Rectal smooth muscle tissue (tissue), 1 donor: ENCODE measurements at regions not wholly inside any gene's neighbourhood (a gene's known extent, or its start where the extent isn't known, plus 50 kb on each side); places are given as distances from the start of the nearest gene placed in this dataset.

Source experiments
- H3K27ac ChIP-seq: one replicate; pipeline ENCODE4 v1.7.0; 2013; ENCODE audit warnings: low read depth, low read length, inconsistent platforms
- H3K27me3 ChIP-seq: one replicate; pipeline ENCODE4 v1.7.0; 2013; ENCODE audit warnings: low read length; ENCODE audit not compliant: control insufficient read depth, insufficient read depth
- H3K36me3 ChIP-seq: one replicate; pipeline ENCODE4 v1.7.0; 2013; ENCODE audit warnings: low read length; ENCODE audit not compliant: control insufficient read depth, insufficient read depth
- H3K4me1 ChIP-seq: one replicate; pipeline ENCODE4 v1.7.0; 2013; ENCODE audit warnings: low read length; ENCODE audit not compliant: control insufficient read depth, insufficient read depth
- H3K4me3 ChIP-seq: one replicate; pipeline ENCODE4 v1.7.0; 2013; ENCODE audit warnings: low read length
- H3K9ac ChIP-seq: one replicate; pipeline ENCODE4 v1.7.0; 2013; ENCODE audit warnings: low read length

GRCh38 chr3:74045000-74045399, 420.3 kb upstream of the PDZRN3 start:
- Histone ChIP-seq H3K4me1 (no peaks in the 10 kb centered on the region), H3K27ac (no peak overlapping the region), H3K9ac (no peak overlapping the region), H3K36me3 (no peaks in the 10 kb centered on the region), H3K27me3 (no peaks in the 10 kb centered on the region), H3K4me3 (no peak overlapping the region)

DNA sequence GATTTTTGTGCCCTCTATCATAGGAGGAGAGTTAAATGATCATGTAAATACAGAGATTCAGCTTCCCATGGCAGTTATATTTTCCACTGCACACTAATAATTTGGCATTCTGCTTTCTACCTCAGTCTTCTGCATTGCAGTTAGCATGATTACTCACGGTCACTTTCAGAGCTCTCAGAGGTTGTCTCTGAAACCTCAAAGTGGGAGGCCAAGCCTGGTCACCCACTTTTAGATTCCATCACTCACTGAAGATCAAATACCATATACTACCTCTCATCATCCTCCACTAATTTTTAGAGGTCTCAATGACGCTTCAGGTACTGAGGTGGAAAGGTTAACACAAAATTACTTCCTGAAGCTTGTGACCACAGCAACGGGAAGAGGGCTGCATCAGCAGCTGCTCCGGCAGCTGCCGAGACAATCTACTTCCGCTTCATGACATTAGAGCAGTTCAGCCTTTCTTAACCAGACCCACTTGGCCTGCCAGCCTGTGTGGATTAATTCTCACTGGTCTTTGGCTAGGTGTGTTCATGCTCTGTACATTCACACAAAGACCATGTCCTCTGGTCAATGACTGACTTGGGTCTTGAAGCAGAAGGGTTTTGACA, 416.4 kb upstream of the PDZRN3 start:
- H3K27me3 ChIP-seq: no peaks in the 10 kb centered on the region
- H3K4me3 ChIP-seq: no peak overlapping the region
- no peak overlapping the region for H3K9ac ChIP-seq
- no peaks in the 10 kb centered on the region for H3K4me1 ChIP-seq
- no peak overlapping the region for H3K27ac ChIP-seq
- H3K36me3 ChIP-seq: no peaks in the 10 kb centered on the region

DNA sequence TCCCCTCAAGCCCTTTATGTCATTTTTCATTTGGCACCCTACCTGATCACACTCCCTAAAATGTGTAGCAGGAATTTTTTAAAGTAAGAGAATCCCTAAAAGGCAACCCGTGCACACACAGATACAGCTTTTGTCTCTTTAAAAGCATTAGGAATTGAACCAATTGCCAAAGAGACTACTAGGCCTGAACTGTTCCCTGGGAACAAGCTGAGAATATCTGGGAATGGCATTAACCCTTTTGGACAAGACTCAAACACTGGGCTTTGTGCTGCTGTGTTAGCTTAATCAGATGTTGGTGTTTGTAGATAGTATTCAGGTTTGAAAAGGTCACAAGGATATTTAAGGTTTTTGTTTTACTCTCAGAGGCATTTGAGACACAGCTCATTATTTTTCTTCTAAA, 414.4 kb upstream of the PDZRN3 start:
- H3K9ac ChIP-seq: no peak overlapping the region
- no peaks in the 10 kb centered on the region for H3K36me3 ChIP-seq
- H3K27me3 ChIP-seq: no peaks in the 10 kb centered on the region
- no peak overlapping the region for H3K4me3 ChIP-seq
- H3K4me1 ChIP-seq: no peaks in the 10 kb centered on the region
- H3K27ac ChIP-seq: no peak overlapping the region

DNA sequence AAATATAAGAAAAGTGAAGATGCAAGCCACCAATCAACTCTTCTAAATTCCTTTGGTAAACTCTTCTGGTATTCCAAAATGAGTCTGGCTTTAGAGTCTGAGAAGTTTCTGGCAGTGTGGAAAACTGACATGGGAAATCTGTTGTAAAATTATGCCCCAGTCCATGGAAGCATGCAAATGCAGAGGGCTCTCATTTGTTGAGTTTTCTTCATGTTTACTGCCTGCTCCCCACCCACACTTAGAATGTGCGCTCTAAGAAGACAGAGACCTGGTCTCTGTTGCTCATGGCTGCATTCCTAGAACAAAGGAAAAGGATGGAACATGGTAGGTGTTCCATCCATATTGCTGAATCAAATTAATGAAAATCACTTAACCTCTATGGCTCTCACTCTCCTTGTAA, 411.8 kb upstream of the PDZRN3 start:
- H3K36me3 ChIP-seq: no peaks in the 10 kb centered on the region
- H3K27ac ChIP-seq: no peak overlapping the region
- no peak overlapping the region for H3K4me3 ChIP-seq
- H3K4me1 ChIP-seq: no peaks in the 10 kb centered on the region
- H3K9ac ChIP-seq: no peak overlapping the region
- no peaks in the 10 kb centered on the region for H3K27me3 ChIP-seq

- Histone ChIP-seq H3K9ac (no peak overlapping the region), H3K36me3 (no peaks in the 10 kb centered on the region), H3K4me1 (no peaks in the 10 kb centered on the region), H3K4me3 (no peak overlapping the region), H3K27ac (no peak overlapping the region), H3K27me3 (no peaks in the 10 kb centered on the region)
Observed at GRCh38 chr3:74036102-74036501, 411.4 kb upstream of the PDZRN3 start.

- no peak overlapping the region for H3K4me3 ChIP-seq
- H3K9ac ChIP-seq: no peak overlapping the region
- H3K4me1 ChIP-seq: no peaks in the 10 kb centered on the region
- H3K36me3 ChIP-seq: no peaks in the 10 kb centered on the region
- H3K27ac ChIP-seq: no peak overlapping the region
- H3K27me3 ChIP-seq: no peaks in the 10 kb centered on the region
Observed at GRCh38 chr3:74033806-74034205, 409.1 kb upstream of the PDZRN3 start.

- no peaks in the 10 kb centered on the region for H3K27me3 ChIP-seq
- H3K4me3 ChIP-seq: no peak overlapping the region
- H3K36me3 ChIP-seq: no peaks in the 10 kb centered on the region
- no peak overlapping the region for H3K27ac ChIP-seq
- H3K9ac ChIP-seq: no peak overlapping the region
- no peaks in the 10 kb centered on the region for H3K4me1 ChIP-seq
Observed at GRCh38 chr3:74033381-74033780, 408.6 kb upstream of the PDZRN3 start.

DNA sequence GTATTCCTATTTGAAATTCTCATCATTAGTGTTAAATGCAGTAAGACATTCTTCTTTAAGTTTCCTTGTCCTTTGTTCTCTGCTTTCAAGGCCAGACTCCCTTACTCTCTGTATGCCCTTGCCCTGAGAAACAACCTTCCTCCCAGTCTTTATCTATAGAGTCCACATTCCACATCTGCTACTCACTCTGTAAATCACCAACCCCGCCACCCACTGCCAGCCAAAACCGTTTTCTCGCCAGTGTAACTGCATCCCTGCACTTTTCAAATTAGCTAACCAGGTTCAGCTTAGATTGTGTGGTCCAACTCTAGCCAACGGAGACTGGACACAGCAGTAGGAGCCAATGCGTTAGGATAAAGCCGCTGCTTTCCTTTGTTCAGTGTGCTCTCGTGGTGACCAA, 402.4 kb upstream of the PDZRN3 start:
- H3K4me3 ChIP-seq: no peak overlapping the region
- no peaks in the 10 kb centered on the region for H3K27me3 ChIP-seq
- H3K27ac ChIP-seq: no peak overlapping the region
- no peaks in the 10 kb centered on the region for H3K36me3 ChIP-seq
- no peaks in the 10 kb centered on the region for H3K4me1 ChIP-seq
- no peak overlapping the region for H3K9ac ChIP-seq

DNA sequence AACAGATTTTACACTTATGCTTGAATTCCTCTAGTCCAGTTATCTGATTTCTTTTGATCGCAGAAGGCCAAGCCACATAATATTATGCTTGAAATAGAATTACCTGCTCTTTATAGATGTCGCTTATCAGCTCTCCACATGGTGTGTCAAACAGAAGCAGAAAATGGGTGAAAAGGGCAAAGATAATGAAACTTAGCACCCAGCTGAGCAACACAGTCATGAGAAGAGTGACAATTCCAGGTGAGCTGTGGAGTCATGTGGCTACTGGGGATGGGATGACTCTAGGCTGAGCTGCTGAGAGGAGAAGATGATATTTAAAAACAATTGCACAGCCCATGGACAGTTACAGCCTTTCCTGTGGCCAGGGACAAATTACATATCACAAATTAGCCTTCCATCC, 398.7 kb upstream of the PDZRN3 start:
- Histone ChIP-seq H3K36me3 (no peaks in the 10 kb centered on the region), H3K4me3 (no peak overlapping the region), H3K27ac (no peak overlapping the region), H3K4me1 (no peaks in the 10 kb centered on the region), H3K9ac (no peak overlapping the region), H3K27me3 (no peaks in the 10 kb centered on the region)

DNA sequence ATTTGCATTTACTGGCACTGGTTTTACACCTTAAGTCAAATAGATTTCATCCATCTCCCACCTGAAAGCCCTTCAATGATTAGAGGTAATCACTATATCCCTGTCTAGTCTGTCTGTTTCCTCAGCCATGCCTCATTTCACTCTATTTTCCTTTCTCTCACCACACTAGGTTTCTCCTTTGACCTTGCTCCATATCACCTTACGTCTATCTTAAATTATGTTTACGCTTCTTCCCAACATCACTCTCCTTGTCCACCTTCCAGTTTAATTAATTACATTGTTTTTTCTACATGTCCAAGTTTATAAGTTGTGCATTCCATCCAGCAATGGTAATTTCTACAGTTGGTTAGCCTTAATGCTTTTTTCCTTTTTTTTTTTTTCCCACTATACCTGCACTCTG, 396.7 kb upstream of the PDZRN3 start:
- no peak overlapping the region for H3K4me3 ChIP-seq
- no peaks in the 10 kb centered on the region for H3K27me3 ChIP-seq
- no peak overlapping the region for H3K9ac ChIP-seq
- no peak overlapping the region for H3K27ac ChIP-seq
- no peaks in the 10 kb centered on the region for H3K4me1 ChIP-seq
- no peaks in the 10 kb centered on the region for H3K36me3 ChIP-seq

- no peaks in the 10 kb centered on the region for H3K27me3 ChIP-seq
- H3K27ac ChIP-seq: no peak overlapping the region
- H3K9ac ChIP-seq: no peak overlapping the region
- no peaks in the 10 kb centered on the region for H3K36me3 ChIP-seq
- H3K4me1 ChIP-seq: no peaks in the 10 kb centered on the region
- H3K4me3 ChIP-seq: no peak overlapping the region
Observed at GRCh38 chr3:74009961-74010844, 385.5 kb upstream of the PDZRN3 start.

DNA sequence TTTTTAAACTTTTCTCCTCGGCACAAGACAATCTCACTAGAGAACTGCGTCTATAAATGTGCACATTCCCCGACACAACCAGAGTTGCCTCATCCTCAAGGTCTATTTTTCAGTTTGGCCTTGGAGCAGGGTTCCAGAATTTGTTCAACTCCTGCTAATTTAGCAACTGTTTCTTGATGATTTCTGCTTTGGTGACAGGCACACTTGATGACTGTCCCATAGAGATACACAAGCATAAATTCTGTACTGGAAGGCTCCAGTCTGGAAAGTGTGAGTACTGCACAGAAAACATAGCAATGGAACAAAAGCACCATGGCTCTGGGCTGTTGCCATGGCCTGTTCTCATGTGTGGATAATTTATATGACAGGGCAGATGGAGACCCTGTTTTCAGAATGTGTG, 379.6 kb upstream of the PDZRN3 start:
- H3K27me3 ChIP-seq: no peaks in the 10 kb centered on the region
- no peak overlapping the region for H3K4me3 ChIP-seq
- no peaks in the 10 kb centered on the region for H3K36me3 ChIP-seq
- H3K27ac ChIP-seq: no peak overlapping the region
- H3K4me1 ChIP-seq: no peaks in the 10 kb centered on the region
- H3K9ac ChIP-seq: no peak overlapping the region

- H3K9ac ChIP-seq: no peak overlapping the region
- H3K4me1 ChIP-seq: no peaks in the 10 kb centered on the region
- no peak overlapping the region for H3K4me3 ChIP-seq
- H3K36me3 ChIP-seq: no peaks in the 10 kb centered on the region
- no peak overlapping the region for H3K27ac ChIP-seq
- no peaks in the 10 kb centered on the region for H3K27me3 ChIP-seq
Observed at GRCh38 chr3:74003734-74004133, 379.0 kb upstream of the PDZRN3 start.
